ES-I3 (cell line): ENCODE measurements at regions not wholly inside any gene's neighbourhood (a gene's known extent, or its start where the extent isn't known, plus 50 kb on each side); places are given as distances from the start of the nearest gene placed in this dataset.
"Not testable (repeated sequence)": the region's sequence is repeated elsewhere in the genome, so short reads cannot be mapped to it uniquely, and the experiment has no call there.

Source experiments
- H3K36me3 ChIP-seq: 2 replicates; pipeline ENCODE4 v1.6.1; 2013; ENCODE audit warnings: mild to moderate bottlenecking, low read length, control low read depth, moderate library complexity; ENCODE audit not compliant: insufficient read depth
- H3K4me1 ChIP-seq: 2 replicates; pipeline ENCODE4 v1.6.1; 2013; ENCODE audit warnings: mild to moderate bottlenecking, control low read depth, low read length; ENCODE audit not compliant: insufficient read depth
- H3K9ac ChIP-seq: 2 replicates; pipeline ENCODE4 v1.6.1; 2013; ENCODE audit warnings: low read depth, mild to moderate bottlenecking, low read length, moderate library complexity
- H3K9me3 ChIP-seq: 2 replicates; pipeline ENCODE4 v1.6.1; 2013; ENCODE audit warnings: mild to moderate bottlenecking, low read length, moderate library complexity; ENCODE audit not compliant: control insufficient read depth, insufficient read depth

DNA sequence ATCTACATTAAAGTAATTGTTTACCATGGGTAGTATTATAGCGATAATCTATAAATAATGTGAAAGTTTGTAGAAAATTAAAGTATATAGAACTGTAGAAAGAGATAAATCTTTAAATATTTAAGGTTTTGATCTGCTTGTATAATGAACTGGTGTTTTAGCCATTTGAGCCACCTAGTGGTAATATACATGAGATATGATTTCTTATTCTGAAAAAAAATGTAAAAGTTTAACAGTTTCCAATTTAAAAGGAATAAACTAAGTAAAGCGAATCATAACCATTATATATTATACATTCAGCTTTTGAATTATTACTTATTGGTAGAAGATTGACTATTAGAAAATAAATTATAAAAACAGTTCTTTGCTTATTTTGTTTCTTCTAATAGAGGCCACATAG is 91.2 kb downstream of the OTUD1 start:
- Histone ChIP-seq H3K9me3 (no peaks in the 10 kb centered on the region), H3K36me3 (no peaks in the 10 kb centered on the region), H3K4me1 (no peaks in the 10 kb centered on the region), H3K9ac (no peak overlapping the region)

DNA sequence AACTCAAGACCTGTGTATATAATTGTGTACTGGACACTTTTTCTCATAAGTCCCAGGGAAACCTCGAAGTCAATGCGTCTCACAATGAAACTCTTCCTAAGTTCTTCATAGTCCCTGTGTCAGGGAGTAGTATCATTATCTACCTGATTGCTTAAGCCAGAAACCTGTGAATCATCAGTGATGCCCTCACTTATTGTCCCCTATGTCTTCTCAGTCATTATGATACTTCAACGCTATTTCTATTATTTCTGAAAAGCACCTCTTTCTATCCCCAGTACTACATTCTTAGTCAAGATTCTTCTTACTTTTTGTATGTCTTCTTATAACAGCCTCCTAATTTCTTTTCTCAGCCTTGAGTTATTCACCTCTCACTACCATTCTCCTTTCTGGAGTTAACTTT is 94.3 kb downstream of the OTUD1 start:
- H3K9ac ChIP-seq: no peak overlapping the region

GRCh38 chr10:23534326-23534725 is 95.5 kb downstream of the OTUD1 start:
- Histone ChIP-seq H3K9me3 (no peaks in the 10 kb centered on the region), H3K9ac (no peak overlapping the region), H3K36me3 (no peaks in the 10 kb centered on the region), H3K4me1 (no peaks in the 10 kb centered on the region)

More for the DNA sequence above, 94.3 kb downstream of the OTUD1 start:
- Histone ChIP-seq H3K4me1 (no peaks in the 10 kb centered on the region), H3K36me3 (no peaks in the 10 kb centered on the region), H3K9me3 (no peaks in the 10 kb centered on the region)

- H3K36me3 ChIP-seq: no peaks in the 10 kb centered on the region
- no peak overlapping the region for H3K9ac ChIP-seq
- H3K4me1 ChIP-seq: no peaks in the 10 kb centered on the region
- no peaks in the 10 kb centered on the region for H3K9me3 ChIP-seq
Observed at GRCh38 chr10:23534761-23535160, 95.9 kb downstream of the OTUD1 start.

DNA sequence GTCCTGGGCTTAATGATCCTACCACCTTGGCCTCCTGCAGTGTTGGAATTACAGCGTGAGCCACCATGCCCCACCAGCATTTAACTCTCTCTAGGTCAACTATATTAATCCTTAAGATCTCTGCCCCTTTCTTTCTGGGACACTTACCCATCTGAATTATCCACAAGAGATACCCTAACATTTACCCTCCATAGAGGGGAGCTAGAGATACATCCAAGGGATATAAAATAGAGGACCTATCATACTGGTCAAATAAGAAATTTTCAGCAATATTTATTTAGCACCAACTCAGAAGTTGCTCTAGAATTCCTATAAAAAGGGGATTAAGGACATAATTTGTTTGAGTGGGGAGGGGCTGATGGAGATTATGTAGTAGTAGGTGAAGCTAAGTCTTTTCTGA is 96.5 kb downstream of the OTUD1 start:
- Histone ChIP-seq H3K9ac (no peak overlapping the region), H3K9me3 (no peaks in the 10 kb centered on the region), H3K36me3 (no peaks in the 10 kb centered on the region), H3K4me1 (no peaks in the 10 kb centered on the region)

DNA sequence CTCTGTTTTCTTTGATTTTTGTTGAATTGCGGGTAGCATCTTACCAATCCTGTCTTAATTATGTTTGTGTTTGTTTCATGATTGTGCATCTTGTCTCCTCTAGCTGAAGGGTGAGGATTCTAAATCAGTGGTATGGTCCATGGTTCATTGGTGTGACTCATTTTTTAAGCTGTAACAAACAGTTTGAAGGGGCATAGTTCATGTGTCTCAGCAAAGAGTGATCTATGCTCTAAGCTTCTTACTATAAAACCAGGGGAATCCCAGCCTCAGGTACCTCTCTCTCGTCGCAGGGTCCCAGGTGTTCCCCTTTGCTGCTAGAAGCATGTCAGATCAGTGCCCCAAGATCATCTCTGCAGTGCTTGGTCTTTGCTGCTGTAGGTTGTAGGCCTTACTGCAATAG is 100.1 kb downstream of the OTUD1 start:
- H3K9me3 ChIP-seq: no peaks in the 10 kb centered on the region
- H3K9ac ChIP-seq: no peak overlapping the region
- no peaks in the 10 kb centered on the region for H3K4me1 ChIP-seq
- no peaks in the 10 kb centered on the region for H3K36me3 ChIP-seq

- no peak overlapping the region for H3K9ac ChIP-seq
- H3K4me1 ChIP-seq: no peaks in the 10 kb centered on the region
Observed at GRCh38 chr10:23540401-23541030, 101.6 kb downstream of the OTUD1 start.

DNA sequence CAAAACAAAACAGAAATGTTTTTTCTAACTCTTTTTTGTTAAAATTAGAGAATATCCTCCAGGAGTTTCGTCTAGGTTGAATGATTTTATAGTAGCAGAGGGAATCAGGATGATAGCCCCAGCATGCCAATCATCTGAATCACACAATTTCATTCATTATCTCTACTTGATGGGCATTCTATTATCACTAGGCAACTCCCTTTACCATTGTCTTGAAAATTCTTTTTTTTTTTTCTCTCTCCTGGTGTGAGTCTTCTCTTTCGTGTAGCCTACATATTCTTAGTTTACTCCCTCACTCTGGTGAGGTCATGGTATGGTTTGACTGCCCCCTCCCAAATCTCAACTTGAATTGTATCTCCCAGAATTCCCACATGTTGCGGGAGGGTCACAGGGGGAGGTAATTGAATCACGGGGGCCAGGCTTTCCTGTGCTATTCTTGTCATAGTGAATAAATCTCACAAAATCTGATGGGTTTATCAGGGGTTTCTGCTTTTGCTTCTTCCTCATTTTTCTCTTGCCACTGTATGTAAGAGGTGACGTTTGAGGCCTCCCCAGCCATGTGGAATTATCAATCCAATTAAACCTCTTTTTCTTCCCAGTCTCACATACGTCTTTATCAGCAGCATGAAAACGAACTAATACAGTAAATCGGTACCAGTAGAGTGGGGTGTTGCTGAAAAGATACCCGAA is 105.0 kb downstream of the OTUD1 start:
- H3K9me3 ChIP-seq: no peaks in the 10 kb centered on the region
- H3K9ac ChIP-seq: no peak overlapping the region; the same call in 1 of the 2 replicates
- no peaks in the 10 kb centered on the region for H3K36me3 ChIP-seq
- no peaks in the 10 kb centered on the region for H3K4me1 ChIP-seq

More at GRCh38 chr10:23540401-23541030, 101.6 kb downstream of the OTUD1 start:
- H3K36me3 ChIP-seq: no peaks in the 10 kb centered on the region
- no peaks in the 10 kb centered on the region for H3K9me3 ChIP-seq

GRCh38 chr10:23545866-23546265 is 107.0 kb downstream of the OTUD1 start:
- H3K36me3 ChIP-seq, H3K9ac ChIP-seq, H3K4me1 ChIP-seq, H3K9me3 ChIP-seq: not testable (repeated sequence)

GRCh38 chr10:23556727-23557440 is 118.0 kb downstream of the OTUD1 start:
- Histone ChIP-seq H3K36me3 (no peaks in the 10 kb centered on the region), H3K4me1 (no peaks in the 10 kb centered on the region), H3K9ac (no peak overlapping the region)

GRCh38 chr10:23557777-23558176 is 118.9 kb downstream of the OTUD1 start:
- Histone ChIP-seq H3K9me3 (0 out of 2 replicates have a peak, but pooled peaks cover 3% of the 10 kb centered on the region), H3K4me1 (no peaks in the 10 kb centered on the region), H3K36me3 (no peaks in the 10 kb centered on the region), H3K9ac (no peak overlapping the region)

More at GRCh38 chr10:23556727-23557440, 118.0 kb downstream of the OTUD1 start:
- 0 out of 2 replicates have a peak, but pooled peaks cover 3% of the 10 kb centered on the region for H3K9me3 ChIP-seq

- H3K36me3 ChIP-seq: no peaks in the 10 kb centered on the region
- no peak overlapping the region for H3K9ac ChIP-seq
- H3K9me3 ChIP-seq: 0 out of 2 replicates have a peak, but pooled peaks cover 3% of the 10 kb centered on the region
- no peaks in the 10 kb centered on the region for H3K4me1 ChIP-seq
Observed at GRCh38 chr10:23558361-23558799, 119.5 kb downstream of the OTUD1 start.

GRCh38 chr10:23568996-23569395 is 130.1 kb downstream of the OTUD1 start:
- Histone ChIP-seq H3K36me3 (no peaks in the 10 kb centered on the region), H3K9ac (no peak overlapping the region), H3K9me3 (no peaks in the 10 kb centered on the region), H3K4me1 (no peaks in the 10 kb centered on the region)

GRCh38 chr10:23571884-23572283 is 133.0 kb downstream of the OTUD1 start:
- H3K36me3 ChIP-seq: no peaks in the 10 kb centered on the region

More at GRCh38 chr10:23571884-23572283, 133.0 kb downstream of the OTUD1 start:
- H3K9ac ChIP-seq: no peak overlapping the region
- H3K4me1 ChIP-seq: no peaks in the 10 kb centered on the region
- no peaks in the 10 kb centered on the region for H3K9me3 ChIP-seq
